ENCODE measurements at regions not wholly inside any gene's neighbourhood (a gene's known extent, or its start where the extent isn't known, plus 50 kb on each side); places are given as distances from the start of the nearest gene placed in this dataset.
"Not testable (repeated sequence)": the region's sequence is repeated elsewhere in the genome, so short reads cannot be mapped to it uniquely, and the experiment has no call there.

GRCh38 chr5:130605234-130605633 lies 559.8 kb downstream of the HINT1 start:
- POLR2A ChIA-PET: no interaction called here
- no peak for DNase-seq (ENCODE audit: low read depth)
- TF ChIP-seq, protein P1, sequence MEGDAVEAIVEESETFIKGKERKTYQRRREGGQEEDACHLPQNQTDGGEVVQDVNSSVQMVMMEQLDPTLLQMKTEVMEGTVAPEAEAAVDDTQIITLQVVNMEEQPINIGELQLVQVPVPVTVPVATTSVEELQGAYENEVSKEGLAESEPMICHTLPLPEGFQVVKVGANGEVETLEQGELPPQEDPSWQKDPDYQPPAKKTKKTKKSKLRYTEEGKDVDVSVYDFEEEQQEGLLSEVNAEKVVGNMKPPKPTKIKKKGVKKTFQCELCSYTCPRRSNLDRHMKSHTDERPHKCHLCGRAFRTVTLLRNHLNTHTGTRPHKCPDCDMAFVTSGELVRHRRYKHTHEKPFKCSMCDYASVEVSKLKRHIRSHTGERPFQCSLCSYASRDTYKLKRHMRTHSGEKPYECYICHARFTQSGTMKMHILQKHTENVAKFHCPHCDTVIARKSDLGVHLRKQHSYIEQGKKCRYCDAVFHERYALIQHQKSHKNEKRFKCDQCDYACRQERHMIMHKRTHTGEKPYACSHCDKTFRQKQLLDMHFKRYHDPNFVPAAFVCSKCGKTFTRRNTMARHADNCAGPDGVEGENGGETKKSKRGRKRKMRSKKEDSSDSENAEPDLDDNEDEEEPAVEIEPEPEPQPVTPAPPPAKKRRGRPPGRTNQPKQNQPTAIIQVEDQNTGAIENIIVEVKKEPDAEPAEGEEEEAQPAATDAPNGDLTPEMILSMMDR (IDR thresholded peaks at IDR 0.05; ENCODE audit: insufficient read depth, low read depth, low read length): no peak
- no peak overlapping the region for H3K4me3 ChIP-seq (ENCODE audit: low read depth, low read length)
- H3K27me3 ChIP-seq (ENCODE audit: control insufficient read depth, insufficient read depth, low read length): no peaks in the 10 kb centered on the region
- no peaks in the 10 kb centered on the region for H3K36me3 ChIP-seq (ENCODE audit: control insufficient read depth, insufficient read depth, low read length)
- CTCF ChIA-PET: interaction anchor here (1.0 kb wide), 1 partner anchor 58 kb away, joined by 3 read pairs; no protein-coding TSS in a partner anchor

GRCh38 chr5:130596647-130597046 lies 568.4 kb downstream of the HINT1 start:
- H3K27me3 ChIP-seq (ENCODE audit: control insufficient read depth, insufficient read depth, low read length); H3K4me3 ChIP-seq (ENCODE audit: low read depth, low read length); POLR2A ChIA-PET; DNase-seq (ENCODE audit: low read depth); CTCF ChIA-PET; H3K36me3 ChIP-seq (ENCODE audit: control insufficient read depth, insufficient read depth, low read length): not testable (repeated sequence)

DNA sequence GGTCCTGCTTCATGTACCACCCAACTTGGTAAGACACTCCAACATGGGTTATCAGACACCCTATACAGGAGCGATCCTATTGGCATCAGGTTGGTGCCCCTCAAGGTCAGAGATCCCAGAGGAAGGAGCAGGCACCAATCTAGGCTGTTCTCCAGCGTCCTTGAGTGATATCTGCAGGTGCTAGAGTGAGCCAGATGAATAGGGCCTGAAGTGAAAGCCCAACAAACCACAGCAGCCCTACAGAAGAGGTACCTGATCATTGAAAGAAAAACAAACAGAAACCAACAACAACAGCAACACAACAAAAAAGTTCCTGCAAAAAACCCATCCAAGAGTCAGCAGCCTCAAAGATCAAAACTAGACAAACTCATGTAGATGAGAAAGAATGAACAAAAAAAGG lies 584.8 kb downstream of the HINT1 start:
- no peak overlapping the region for H3K4me3 ChIP-seq (ENCODE audit: low read depth, low read length)
- no peaks in the 10 kb centered on the region for H3K36me3 ChIP-seq (ENCODE audit: control insufficient read depth, insufficient read depth, low read length)
- no peaks in the 10 kb centered on the region for H3K27me3 ChIP-seq (ENCODE audit: control insufficient read depth, insufficient read depth, low read length)
- CTCF ChIA-PET: no interaction called here
- no peak for DNase-seq (ENCODE audit: low read depth)
- TF ChIP-seq, protein P1 (IDR thresholded peaks at IDR 0.05; ENCODE audit: insufficient read depth, low read depth, low read length): no peak
- POLR2A ChIA-PET: no interaction called here

GRCh38 chr5:130578354-130578753 lies 586.7 kb downstream of the HINT1 start:
- CTCF ChIA-PET: no interaction called here
- TF ChIP-seq, protein P1 (IDR thresholded peaks at IDR 0.05; ENCODE audit: insufficient read depth, low read depth, low read length): no peak

DNA sequence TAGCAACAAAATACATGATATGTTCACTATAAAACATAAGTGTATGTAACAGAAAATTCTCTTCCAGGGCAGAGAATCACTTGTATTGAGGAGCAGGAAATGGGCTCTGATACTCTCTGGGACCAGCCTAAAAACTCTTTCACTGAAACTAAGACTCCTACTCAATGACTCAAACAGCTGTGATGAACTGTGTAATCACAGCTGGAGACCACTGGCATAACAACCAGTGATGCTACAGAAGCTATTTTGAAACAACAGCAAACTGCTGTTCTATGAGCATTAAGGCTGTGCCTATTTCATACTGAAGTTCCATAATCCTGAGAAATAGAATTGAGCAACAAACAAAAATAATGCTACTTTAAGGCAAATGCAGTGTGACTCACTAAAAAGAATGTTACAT lies 594.0 kb downstream of the HINT1 start:
- no peak for DNase-seq (ENCODE audit: low read depth)
- H3K36me3 ChIP-seq (ENCODE audit: control insufficient read depth, insufficient read depth, low read length): no peaks in the 10 kb centered on the region
- CTCF ChIA-PET: no interaction called here
- H3K27me3 ChIP-seq (ENCODE audit: control insufficient read depth, insufficient read depth, low read length): no peaks in the 10 kb centered on the region
- H3K4me3 ChIP-seq (ENCODE audit: low read depth, low read length): no peak overlapping the region
- TF ChIP-seq, protein P1 (IDR thresholded peaks at IDR 0.05; ENCODE audit: insufficient read depth, low read depth, low read length): no peak
- POLR2A ChIA-PET: no interaction called here

More at GRCh38 chr5:130578354-130578753, 586.7 kb downstream of the HINT1 start:
- POLR2A ChIA-PET: no interaction called here
- DNase-seq (ENCODE audit: low read depth): no peak
- Histone ChIP-seq H3K4me3 (ENCODE audit: low read depth, low read length) (no peak overlapping the region), H3K36me3 (ENCODE audit: control insufficient read depth, insufficient read depth, low read length) (no peaks in the 10 kb centered on the region), H3K27me3 (ENCODE audit: control insufficient read depth, insufficient read depth, low read length) (no peaks in the 10 kb centered on the region)

DNA sequence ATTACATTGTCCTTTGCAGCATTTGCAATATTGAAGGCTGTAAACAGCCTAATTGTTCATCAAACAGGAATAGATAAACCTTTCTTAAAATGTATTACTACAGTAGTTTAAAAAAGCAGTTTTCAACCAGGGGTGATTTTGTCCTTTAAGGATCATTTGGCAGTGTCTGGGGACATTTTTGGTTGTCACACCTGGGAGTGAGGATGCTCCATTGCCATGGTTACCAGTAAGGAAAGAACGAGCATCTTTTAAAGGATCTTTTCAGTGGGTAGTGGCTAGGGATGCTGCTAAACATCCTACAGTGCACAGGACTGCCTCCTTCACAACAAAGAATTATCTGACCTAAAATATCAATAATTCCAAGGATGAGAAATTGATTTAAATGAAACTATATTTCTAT lies 596.3 kb downstream of the HINT1 start:
- no peak for DNase-seq (ENCODE audit: low read depth)
- POLR2A ChIA-PET: no interaction called here
- no peaks in the 10 kb centered on the region for H3K36me3 ChIP-seq (ENCODE audit: control insufficient read depth, insufficient read depth, low read length)
- H3K4me3 ChIP-seq (ENCODE audit: low read depth, low read length): no peak overlapping the region
- CTCF ChIA-PET: no interaction called here
- no peaks in the 10 kb centered on the region for H3K27me3 ChIP-seq (ENCODE audit: control insufficient read depth, insufficient read depth, low read length)
- TF ChIP-seq, protein P1 (IDR thresholded peaks at IDR 0.05; ENCODE audit: insufficient read depth, low read depth, low read length): no peak
